Endothelial cell of umbilical vein (primary cell): ENCODE measurements at regions not wholly inside any gene's neighbourhood (a gene's known extent, or its start where the extent isn't known, plus 50 kb on each side); places are given as distances from the start of the nearest gene placed in this dataset. TPM values are rescaled to one million over a fixed set of nuclear protein-coding genes. Genes with fewer than 3 reads are reported as not detected.

Experiments
- small RNA-seq: library from RNA; depleted of rRNA; stranded (forward); fragments of <200 nt; gene quantifications from one replicate; pipeline ENCODE3, GENCODE V24; 2012; ENCODE audit warnings: low replicate concordance, low read depth; ENCODE audit not compliant: insufficient read depth, insufficient read length

Small RNAs in the stretch of these regions (small RNA-seq; reads per million reads assigned to genes)
- not detected for gene AF246928.1
- not detected for gene CYCSP42
- not detected for gene RNU6-1326P
